ENCODE measurements at regions not wholly inside any gene's neighbourhood (a gene's known extent, or its start where the extent isn't known, plus 50 kb on each side); places are given as distances from the start of the nearest gene placed in this dataset.

DNA sequence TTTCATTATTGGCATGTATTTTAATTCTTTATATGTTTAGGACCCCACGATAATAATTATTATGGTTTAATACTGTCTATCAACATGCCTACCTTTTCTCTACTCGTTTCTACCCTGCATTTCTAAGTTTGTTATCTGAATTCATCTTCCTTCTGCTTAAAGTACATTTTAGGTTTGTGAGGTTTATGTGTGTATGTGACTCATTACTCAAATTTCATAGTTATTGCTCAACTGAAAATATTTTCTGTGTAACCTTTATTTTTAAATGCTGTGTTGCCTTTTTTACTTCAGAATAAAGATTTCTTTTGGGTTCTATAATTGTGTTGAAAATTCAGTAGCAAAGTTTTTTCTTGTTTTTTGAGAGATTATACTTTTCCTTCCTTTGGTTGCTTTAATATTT lies 933.9 kb upstream of the LRRTM1 start:
- TF ChIP-seq, protein P1, sequence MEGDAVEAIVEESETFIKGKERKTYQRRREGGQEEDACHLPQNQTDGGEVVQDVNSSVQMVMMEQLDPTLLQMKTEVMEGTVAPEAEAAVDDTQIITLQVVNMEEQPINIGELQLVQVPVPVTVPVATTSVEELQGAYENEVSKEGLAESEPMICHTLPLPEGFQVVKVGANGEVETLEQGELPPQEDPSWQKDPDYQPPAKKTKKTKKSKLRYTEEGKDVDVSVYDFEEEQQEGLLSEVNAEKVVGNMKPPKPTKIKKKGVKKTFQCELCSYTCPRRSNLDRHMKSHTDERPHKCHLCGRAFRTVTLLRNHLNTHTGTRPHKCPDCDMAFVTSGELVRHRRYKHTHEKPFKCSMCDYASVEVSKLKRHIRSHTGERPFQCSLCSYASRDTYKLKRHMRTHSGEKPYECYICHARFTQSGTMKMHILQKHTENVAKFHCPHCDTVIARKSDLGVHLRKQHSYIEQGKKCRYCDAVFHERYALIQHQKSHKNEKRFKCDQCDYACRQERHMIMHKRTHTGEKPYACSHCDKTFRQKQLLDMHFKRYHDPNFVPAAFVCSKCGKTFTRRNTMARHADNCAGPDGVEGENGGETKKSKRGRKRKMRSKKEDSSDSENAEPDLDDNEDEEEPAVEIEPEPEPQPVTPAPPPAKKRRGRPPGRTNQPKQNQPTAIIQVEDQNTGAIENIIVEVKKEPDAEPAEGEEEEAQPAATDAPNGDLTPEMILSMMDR (IDR thresholded peaks at IDR 0.05; ENCODE audit: control insufficient read depth, insufficient read depth, low read depth, low read length, missing control alignments), result no peak
- DNase-seq (ENCODE audit: low read depth), result no peak
- no peak overlapping the region for H3K4me3 ChIP-seq (ENCODE audit: control insufficient read depth, low read depth, low read length)

- no peak overlapping the region for H3K4me3 ChIP-seq (ENCODE audit: control insufficient read depth, low read depth, low read length)
- TF ChIP-seq, protein P1 (IDR thresholded peaks at IDR 0.05; ENCODE audit: control insufficient read depth, insufficient read depth, low read depth, low read length, missing control alignments), result no peak
- DNase-seq (ENCODE audit: low read depth), result no peak
Observed at GRCh38 chr2:81235601-81236000, 931.0 kb upstream of the LRRTM1 start.

GRCh38 chr2:81234711-81235110 lies 930.2 kb upstream of the LRRTM1 start:
- TF ChIP-seq, protein P1 (IDR thresholded peaks at IDR 0.05; ENCODE audit: control insufficient read depth, insufficient read depth, low read depth, low read length, missing control alignments), result no peak
- H3K4me3 ChIP-seq (ENCODE audit: control insufficient read depth, low read depth, low read length), result no peak overlapping the region
- no peak for DNase-seq (ENCODE audit: low read depth)

- no peak overlapping the region for H3K4me3 ChIP-seq (ENCODE audit: control insufficient read depth, low read depth, low read length)
- TF ChIP-seq, protein P1 (IDR thresholded peaks at IDR 0.05; ENCODE audit: control insufficient read depth, insufficient read depth, low read depth, low read length, missing control alignments), result no peak
- DNase-seq (ENCODE audit: low read depth), result no peak
Observed at GRCh38 chr2:81225756-81226155, 921.2 kb upstream of the LRRTM1 start.

GRCh38 chr2:81213598-81213997 lies 909.0 kb upstream of the LRRTM1 start:
- no peak for DNase-seq (ENCODE audit: low read depth)

GRCh38 chr2:81206216-81206615 lies 901.7 kb upstream of the LRRTM1 start:
- TF ChIP-seq, protein P1 (IDR thresholded peaks at IDR 0.05; ENCODE audit: control insufficient read depth, insufficient read depth, low read depth, low read length, missing control alignments), result no peak
- H3K4me3 ChIP-seq (ENCODE audit: control insufficient read depth, low read depth, low read length), result no peak overlapping the region
- no peak for DNase-seq (ENCODE audit: low read depth)

More at GRCh38 chr2:81213598-81213997, 909.0 kb upstream of the LRRTM1 start:
- TF ChIP-seq, protein P1 (IDR thresholded peaks at IDR 0.05; ENCODE audit: control insufficient read depth, insufficient read depth, low read depth, low read length, missing control alignments), result no peak
- no peak overlapping the region for H3K4me3 ChIP-seq (ENCODE audit: control insufficient read depth, low read depth, low read length)
